ENCODE measurements at regions not wholly inside any gene's neighbourhood (a gene's known extent, or its start where the extent isn't known, plus 50 kb on each side); places are given as distances from the start of the nearest gene placed in this dataset.

DNA sequence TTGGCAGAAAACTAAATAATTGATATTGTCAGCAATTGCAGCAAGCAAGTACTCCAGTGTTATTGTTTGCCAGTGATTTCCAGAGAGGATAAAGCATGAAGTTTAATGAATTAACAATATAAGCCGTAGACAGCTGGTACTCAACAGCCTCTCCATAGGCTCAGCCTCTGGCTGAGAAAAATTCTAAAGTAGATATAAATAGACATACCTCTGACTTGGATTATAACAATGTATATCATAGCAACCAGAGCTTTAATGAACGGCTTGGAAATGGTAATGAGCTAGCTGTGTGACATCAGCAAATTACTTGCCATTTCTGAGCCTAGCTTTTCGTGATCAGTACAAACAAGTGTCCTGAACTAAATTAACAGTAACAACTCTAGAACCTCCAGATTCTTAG lies 1055.4 kb upstream of the AUTS2 start:
- no peak for TF ChIP-seq EZH2 (IDR thresholded peaks at IDR 0.05; ENCODE audit: insufficient read depth, poor library complexity, severe bottlenecking)
- TF ChIP-seq EZH2phosphoT487 (IDR thresholded peaks at IDR 0.05; ENCODE audit: insufficient read depth, low read depth): no peak

All from GM23248 (cell line).